ENCODE measurements at regions not wholly inside any gene's neighbourhood (a gene's known extent, or its start where the extent isn't known, plus 50 kb on each side); places are given as distances from the start of the nearest gene placed in this dataset.
"Not testable (repeated sequence)": the region's sequence is repeated elsewhere in the genome, so short reads cannot be mapped to it uniquely, and the experiment has no call there.

DNA sequence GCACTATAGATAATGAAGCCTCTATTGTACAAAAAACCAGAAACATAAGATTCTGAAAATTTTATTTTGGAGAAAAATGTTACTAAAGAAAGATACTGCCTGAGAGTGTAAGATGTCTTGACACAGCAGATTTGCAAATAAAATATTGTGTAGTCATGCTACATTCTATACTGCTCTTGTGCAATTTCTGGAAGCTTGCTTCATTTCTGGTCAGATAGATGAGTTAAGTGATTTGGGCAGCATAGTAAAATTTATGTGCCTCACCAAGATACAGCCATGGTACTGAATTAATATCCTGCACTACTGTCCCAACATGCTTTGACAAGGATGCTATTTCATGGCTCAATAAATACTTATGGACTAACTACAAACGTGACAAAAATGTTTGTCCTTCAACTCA is 55.1 kb upstream of the STARD13 start:
- Histone ChIP-seq H3K9me3 (replicated peaks) (0 out of 2 replicates have a peak, but pooled peaks cover 5% of the 10 kb centered on the region), H3K4me1 (no peaks in the 10 kb centered on the region; the same call in 1 of the 2 replicates), H3K4me3 (no peak overlapping the region), H3K27me3 (no peaks in the 10 kb centered on the region), H3K36me3 (peaks cover 30% of the 10 kb centered on the region), H3K27ac (no peak overlapping the region)
- no peak for DNase-seq

DNA sequence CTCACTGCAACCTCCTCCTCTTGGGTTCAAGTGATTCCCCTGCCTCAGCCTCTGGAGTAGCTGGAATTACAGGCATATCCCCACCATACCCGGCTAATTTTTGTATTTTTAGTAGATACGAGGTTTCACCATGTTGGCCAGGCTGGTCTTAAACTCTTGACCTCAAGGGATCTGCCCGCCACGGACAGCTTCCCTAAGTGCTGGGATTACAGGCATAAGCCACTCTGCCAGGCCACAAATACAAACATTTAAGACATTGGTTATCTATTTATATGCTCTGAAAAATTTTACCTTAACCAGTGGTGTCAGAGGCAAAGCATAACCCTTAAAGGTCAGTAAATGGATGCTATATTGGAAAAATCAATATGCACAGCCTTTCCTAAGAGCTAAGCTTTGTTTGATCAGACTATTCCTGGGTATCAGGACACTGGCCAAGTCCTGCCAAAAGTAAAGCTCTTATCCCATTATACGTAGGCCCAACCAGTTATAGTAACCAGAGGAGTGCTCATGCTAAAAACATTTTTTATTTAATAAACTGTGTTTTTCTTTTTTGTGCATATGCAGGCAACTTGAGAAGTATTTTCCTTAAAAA is 56.4 kb upstream of the STARD13 start:
- Histone ChIP-seq H3K27me3 (no peaks in the 10 kb centered on the region), H3K27ac (no peak overlapping the region), H3K36me3 (peaks cover 29% of the 10 kb centered on the region), H3K4me3 (no peak overlapping the region), H3K4me1 (no peaks in the 10 kb centered on the region; the same call in 1 of the 2 replicates), H3K9me3 (replicated peaks) (0 out of 2 replicates have a peak, but pooled peaks cover 5% of the 10 kb centered on the region)
- no peak for DNase-seq

DNA sequence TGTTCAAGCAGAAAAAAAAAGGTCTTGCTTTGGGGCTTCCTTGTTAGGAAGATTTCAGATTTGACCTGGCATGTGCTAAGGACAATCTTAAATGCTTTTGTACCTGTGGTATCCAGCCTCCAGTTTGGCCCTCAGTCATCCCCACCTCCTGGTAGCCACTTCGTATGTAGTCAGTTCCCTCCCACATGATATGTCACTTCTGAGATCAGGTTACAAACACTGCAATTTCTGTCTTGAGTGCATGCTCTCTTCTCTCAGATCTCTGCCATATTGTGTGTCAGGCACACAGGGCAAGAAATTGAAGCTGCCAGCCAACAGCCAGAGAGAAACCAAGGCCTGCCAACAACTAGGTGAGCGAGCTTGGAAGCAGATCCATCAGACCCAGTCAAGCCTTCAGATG is 60.3 kb upstream of the STARD13 start:
- Histone ChIP-seq H3K4me1 (peaks cover 7% of the 10 kb centered on the region), H3K9me3 (replicated peaks) (no peaks in the 10 kb centered on the region), H3K4me3 (no peak overlapping the region), H3K36me3 (peaks cover 30% of the 10 kb centered on the region), H3K27ac (no peak overlapping the region), H3K27me3 (no peaks in the 10 kb centered on the region)
- peak in 1 of 2 experiments; percentile 22 for DNase-seq

DNA sequence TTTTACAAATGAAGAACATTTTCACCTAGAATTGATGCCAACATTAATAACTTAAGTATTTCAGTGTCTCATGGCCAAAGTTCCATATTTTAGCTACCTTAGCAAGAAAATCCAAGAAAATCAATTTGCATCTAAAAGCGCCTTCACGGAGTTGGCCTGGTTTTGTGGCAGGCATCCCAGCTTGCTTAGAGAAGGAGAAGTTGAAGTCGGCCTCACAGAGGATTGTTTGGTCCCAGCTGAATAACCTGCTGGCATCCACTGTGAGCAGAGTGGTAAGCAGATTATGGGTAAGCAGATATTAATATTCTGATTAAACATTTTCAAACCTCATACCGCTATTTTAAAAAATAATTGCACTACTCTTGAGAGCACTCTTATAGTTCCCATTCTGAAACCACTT is 62.3 kb upstream of the STARD13 start:
- no peaks in the 10 kb centered on the region for H3K9me3 ChIP-seq (replicated peaks)
- DNase-seq: no peak
- H3K27ac ChIP-seq: no peak overlapping the region
- H3K4me3 ChIP-seq: no peak overlapping the region
- peaks cover 25% of the 10 kb centered on the region for H3K4me1 ChIP-seq
- peaks cover 23% of the 10 kb centered on the region for H3K36me3 ChIP-seq
- H3K27me3 ChIP-seq: no peaks in the 10 kb centered on the region

DNA sequence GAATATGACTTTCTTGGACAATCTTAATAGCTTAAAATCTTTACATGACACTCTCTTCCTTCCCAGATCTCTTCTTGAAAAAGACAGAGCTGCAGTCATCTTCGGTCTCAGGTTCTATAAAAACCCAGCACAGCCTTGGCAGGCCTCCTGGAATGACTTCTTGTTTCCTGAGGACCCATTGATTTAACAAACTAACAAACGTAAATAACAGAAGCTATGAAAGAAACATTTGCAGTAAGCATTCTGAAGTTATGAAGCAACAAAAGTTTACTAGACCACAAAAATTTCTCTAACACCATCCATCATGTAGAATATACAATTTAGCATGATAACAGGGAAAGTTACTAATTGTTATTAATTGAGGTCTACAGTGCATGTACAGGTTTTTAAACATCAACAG is 62.8 kb upstream of the STARD13 start:
- peaks cover 30% of the 10 kb centered on the region for H3K4me1 ChIP-seq
- peaks cover 21% of the 10 kb centered on the region for H3K36me3 ChIP-seq
- DNase-seq: no peak
- no peak overlapping the region for H3K4me3 ChIP-seq
- no peaks in the 10 kb centered on the region for H3K27me3 ChIP-seq
- no peak overlapping the region for H3K27ac ChIP-seq
- no peaks in the 10 kb centered on the region for H3K9me3 ChIP-seq (replicated peaks)

DNA sequence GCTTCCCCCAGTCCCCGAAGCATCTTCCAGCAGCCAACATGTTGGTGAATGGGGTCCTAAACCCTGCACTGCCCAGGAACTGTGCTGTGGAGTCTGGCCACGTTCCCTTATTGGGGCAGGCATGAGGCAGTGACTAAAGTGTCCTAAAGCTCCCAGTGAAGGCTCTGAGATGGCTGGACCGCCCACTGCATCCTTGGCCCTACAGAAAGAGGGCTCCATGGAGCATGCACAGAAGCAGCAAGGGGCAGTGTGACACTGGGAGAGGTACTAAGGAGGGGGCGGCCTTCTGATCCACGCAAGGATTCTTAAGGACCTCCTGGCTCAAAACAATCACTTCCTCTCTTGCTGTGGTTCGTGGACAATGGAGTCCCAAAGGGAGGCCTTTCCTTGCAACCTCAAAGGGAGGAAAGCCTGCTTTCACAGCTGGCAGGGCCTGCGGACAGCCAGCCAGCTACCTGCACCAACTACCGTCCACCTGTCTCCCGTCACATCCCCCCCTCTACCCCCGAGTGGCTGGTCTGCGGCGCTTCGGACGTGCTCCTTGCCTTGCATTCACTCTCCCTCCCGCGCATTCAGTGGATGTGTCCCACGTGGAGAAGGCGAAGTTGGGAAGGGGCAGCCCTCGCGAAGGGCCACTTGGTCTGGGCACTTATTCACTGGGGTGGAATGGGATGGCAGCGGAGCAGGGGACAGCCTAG is 63.9 kb upstream of the STARD13 start:
- no peaks in the 10 kb centered on the region for H3K27me3 ChIP-seq
- peaks cover 17% of the 10 kb centered on the region for H3K36me3 ChIP-seq
- DNase-seq: peak; percentile 54 to 73
- H3K9me3 ChIP-seq (replicated peaks): no peaks in the 10 kb centered on the region
- peak overlapping the region; percentile 86 for H3K27ac ChIP-seq
- H3K4me1 ChIP-seq: peaks cover 39% of the 10 kb centered on the region
- peak overlapping the region; percentile 98 for H3K4me3 ChIP-seq

DNA sequence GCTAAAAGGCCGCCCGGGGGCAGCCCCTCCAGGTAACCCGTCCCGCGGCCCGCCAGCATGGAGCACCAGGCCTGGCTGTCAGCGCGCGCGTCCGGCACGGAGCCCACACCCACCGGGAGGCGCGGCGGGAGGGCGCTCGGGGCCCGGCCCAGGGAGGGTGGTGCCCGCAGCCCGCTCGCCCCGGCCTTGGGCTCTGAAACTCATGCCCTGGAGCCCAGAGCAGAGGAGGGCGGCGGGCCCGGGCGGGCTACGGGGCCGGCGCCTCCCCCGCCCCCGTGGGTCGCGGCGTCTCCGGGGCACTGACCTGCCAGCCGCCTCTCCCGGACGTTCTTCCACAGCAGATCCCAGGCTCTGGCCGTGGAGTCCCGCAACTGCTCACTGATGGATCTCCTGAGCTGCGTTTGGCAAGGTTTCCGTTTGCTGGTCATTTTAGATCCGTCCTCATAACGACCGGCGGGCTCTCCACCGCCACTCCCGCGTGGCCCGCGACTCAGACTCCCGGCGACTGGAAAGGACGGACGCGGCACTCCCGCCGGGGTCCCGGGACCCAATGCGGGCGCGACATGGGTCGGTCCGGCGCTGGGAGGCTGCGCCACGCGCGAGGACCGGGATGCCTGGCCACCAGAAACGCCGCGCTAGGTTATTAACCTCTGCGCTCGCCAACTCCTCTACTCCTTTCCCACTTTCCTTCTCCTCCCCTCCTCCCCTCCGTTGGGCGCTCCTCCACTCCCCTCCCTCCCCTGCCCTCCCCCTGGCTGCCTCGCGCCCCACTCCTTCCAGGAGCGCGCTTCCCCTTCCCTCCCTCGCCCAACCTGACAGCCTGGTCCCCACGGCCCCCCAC is 64.7 kb upstream of the STARD13 start:
- H3K4me3 ChIP-seq: peak overlapping the region; percentile 98
- H3K27ac ChIP-seq: peak overlapping the region; percentile 86
- peak; percentile 76 to 81 for DNase-seq
- no peaks in the 10 kb centered on the region for H3K9me3 ChIP-seq (replicated peaks)
- peaks cover 17% of the 10 kb centered on the region for H3K36me3 ChIP-seq
- H3K27me3 ChIP-seq: no peaks in the 10 kb centered on the region
- peaks cover 39% of the 10 kb centered on the region for H3K4me1 ChIP-seq

DNA sequence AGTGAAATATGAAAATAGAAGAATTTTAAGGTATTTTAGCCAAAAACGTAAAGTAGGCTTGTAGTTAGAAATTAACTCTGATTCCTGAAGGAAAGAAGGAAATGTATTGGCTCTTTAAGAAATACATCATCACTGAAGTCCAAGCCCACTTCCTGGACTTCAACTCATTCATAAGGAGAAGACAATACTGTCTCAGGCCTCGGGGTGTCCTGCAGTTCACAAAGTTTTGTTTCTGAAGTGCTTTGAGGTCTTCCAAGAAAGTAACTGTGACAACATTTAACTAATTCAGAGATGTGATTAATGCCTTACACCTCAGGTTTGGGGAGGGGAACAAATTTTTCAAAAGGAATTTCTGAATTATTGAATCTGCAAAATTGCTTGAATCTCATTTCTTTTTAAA is 65.8 kb upstream of the STARD13 start:
- peak; percentile 45 to 77 for DNase-seq
- H3K4me3 ChIP-seq: peak overlapping the region; percentile 98

DNA sequence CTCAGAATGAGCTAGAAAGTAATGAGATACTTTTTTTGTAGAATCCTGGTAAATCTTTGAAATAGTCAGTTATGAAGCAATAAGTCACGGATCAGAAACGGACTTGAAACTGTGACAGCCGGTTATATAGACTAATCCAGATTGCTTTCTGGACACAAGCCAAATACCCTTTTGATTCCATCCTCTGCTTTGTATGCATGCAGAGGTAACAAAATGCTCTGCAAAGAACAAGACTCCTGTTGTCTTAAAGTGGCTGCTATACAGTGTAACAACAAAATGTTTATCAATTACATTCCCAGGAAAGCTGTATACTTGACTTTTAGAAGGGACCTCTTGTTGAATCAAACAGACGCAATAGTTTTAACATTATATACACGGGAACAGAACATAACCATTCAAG is 66.5 kb upstream of the STARD13 start:
- peak; percentile 56 to 93 for DNase-seq

More for the DNA sequence above, 65.8 kb upstream of the STARD13 start:
- H3K27me3 ChIP-seq: no peaks in the 10 kb centered on the region
- H3K36me3 ChIP-seq: peaks cover 13% of the 10 kb centered on the region
- peaks cover 39% of the 10 kb centered on the region for H3K4me1 ChIP-seq
- H3K9me3 ChIP-seq (replicated peaks): no peaks in the 10 kb centered on the region
- peak overlapping the region; percentile 86 for H3K27ac ChIP-seq

DNA sequence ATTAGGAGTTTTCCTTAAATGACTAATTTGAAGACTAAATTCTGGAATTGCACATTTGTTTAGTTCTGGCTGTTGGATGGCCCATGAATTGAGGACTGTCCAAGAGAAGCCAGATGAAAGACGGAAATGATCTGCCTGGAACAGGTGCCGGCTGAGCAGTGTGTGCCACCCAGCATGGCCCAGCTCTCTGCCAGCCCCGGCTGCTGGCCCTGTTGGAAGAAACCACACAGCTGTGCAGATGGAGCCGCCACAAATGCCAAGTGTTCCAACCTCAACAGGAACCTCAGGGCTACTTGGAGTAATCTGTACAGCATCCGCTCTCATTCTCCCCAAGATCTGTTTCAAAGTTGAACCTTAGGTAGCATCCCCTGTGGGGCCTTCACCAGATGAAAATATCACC is 67.0 kb upstream of the STARD13 start:
- Histone ChIP-seq H3K4me1 (peaks cover 39% of the 10 kb centered on the region), H3K27me3 (no peaks in the 10 kb centered on the region), H3K27ac (peak overlapping the region; percentile 86), H3K4me3 (no peak overlapping the region; the same call in 1 of the 2 replicates), H3K9me3 (replicated peaks) (no peaks in the 10 kb centered on the region), H3K36me3 (peaks cover 4% of the 10 kb centered on the region)
- DNase-seq: peak; percentile 89 to 95

More for the DNA sequence above, 66.5 kb upstream of the STARD13 start:
- no peaks in the 10 kb centered on the region for H3K9me3 ChIP-seq (replicated peaks)
- H3K36me3 ChIP-seq: peaks cover 9% of the 10 kb centered on the region
- peak overlapping the region; percentile 98 for H3K4me3 ChIP-seq
- peaks cover 39% of the 10 kb centered on the region for H3K4me1 ChIP-seq
- H3K27me3 ChIP-seq: no peaks in the 10 kb centered on the region
- peak overlapping the region; percentile 86 for H3K27ac ChIP-seq

DNA sequence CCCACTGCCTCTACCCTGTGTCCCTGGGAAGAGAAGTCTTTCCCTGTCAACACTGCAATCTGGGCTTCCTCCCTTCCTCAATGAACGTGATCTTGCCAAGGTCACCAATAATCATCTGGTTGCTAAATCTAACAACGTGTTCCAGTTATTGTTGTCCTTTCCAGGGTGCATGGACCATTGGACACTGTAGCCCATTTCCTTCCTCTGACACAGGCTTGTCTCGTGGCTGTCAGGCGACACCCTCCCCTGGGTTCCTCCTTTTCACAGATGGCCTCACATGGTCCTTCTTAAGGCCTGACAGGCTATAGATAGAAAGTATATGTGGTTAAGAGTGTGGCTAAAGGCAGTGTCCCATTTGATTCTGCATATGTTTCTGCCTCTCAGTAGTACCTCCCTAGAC is 67.7 kb upstream of the STARD13 start:
- DNase-seq: peak in 1 of 2 experiments; percentile 64
- peak overlapping the region; percentile 86 for H3K27ac ChIP-seq
- no peaks in the 10 kb centered on the region; the same call in 1 of the 2 replicates for H3K36me3 ChIP-seq
- H3K4me3 ChIP-seq: no peak overlapping the region
- H3K4me1 ChIP-seq: peaks cover 38% of the 10 kb centered on the region
- no peaks in the 10 kb centered on the region for H3K27me3 ChIP-seq
- no peaks in the 10 kb centered on the region for H3K9me3 ChIP-seq (replicated peaks)

DNA sequence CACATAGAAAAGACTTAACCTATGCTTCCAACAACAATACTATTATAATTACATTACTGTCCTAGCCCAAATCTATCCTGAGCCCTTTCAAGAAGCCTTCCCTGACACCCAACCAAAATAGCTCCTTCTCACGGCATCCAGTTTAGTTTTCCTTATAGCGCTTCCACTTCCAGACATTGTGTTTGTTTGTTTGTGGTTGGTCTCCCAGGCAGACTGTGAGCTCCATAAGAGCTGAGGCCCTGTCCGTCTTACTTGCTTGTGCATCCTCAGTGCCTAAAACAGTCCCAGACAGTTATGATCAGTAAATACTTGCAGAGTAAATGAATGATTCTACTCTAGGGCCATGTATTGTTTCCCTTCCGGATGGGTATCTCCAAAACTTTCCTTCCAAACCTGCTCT is 68.1 kb upstream of the STARD13 start:
- peak overlapping the region; percentile 86; the same call in 1 of the 2 replicates for H3K27ac ChIP-seq
- H3K9me3 ChIP-seq (replicated peaks): no peaks in the 10 kb centered on the region
- no peaks in the 10 kb centered on the region for H3K36me3 ChIP-seq
- H3K4me1 ChIP-seq: peaks cover 34% of the 10 kb centered on the region
- H3K27me3 ChIP-seq: no peaks in the 10 kb centered on the region
- no peak overlapping the region for H3K4me3 ChIP-seq
- DNase-seq: no peak

DNA sequence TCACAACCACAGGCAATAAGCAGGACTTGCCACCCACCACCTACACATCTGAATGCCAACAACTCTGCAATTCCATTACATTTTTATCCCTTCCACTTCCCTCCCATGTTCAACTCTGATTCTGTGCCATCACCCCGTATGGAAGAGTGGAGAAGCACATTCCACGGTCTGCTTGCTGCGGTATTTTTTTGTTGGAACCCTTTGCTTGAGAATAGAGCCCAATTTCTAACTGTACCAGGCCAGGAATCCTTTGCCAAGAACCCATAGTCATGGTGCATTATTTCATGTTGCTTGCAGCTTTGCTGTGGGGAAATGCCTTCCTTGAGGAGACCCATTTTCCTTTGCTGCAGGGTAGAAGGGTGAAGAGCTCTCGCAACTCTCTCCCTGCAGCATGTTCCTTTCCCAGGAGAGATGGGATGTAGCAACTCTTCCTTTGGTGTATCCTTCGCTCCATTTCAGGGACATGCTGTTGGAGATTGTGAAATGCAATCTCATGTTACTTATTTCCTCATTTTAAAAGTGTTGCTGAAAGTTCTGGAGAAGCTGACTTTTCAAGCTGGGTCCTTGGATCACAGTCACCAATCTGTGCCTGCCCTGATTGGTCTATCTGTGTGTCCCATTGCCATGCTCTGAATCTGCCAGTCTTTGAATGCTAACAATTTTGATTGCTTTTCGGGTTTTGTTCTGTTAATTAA is 69.8 kb upstream of the STARD13 start:
- H3K36me3 ChIP-seq: no peaks in the 10 kb centered on the region
- no peak for DNase-seq
- no peaks in the 10 kb centered on the region for H3K9me3 ChIP-seq (replicated peaks)

DNA sequence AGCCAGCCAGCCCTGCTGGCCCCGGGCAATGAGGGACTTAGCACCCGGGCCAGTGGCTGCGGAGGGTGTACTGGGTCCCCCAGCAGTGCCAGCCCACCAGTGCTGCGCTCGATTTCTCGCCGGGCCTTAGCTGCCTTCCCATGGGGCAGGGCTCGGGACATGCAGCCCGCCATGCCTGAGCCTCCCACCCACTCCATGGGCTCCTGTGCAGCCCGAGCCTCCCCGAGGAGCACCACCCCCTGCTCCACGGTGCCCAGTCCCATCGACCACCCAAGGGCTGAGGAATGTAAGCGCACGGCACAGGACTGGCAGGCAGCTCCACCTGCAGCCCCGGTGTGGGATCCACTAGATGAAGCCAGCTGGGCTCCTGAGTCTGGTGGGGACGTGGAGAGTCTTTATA is 72.5 kb upstream of the STARD13 start:
- H3K9me3 ChIP-seq (replicated peaks); H3K4me3 ChIP-seq; H3K36me3 ChIP-seq; H3K27ac ChIP-seq; H3K27me3 ChIP-seq; DNase-seq: not testable (repeated sequence)
- H3K4me1 ChIP-seq: peaks cover 12% of the 10 kb centered on the region

More for the DNA sequence above, 69.8 kb upstream of the STARD13 start:
- peaks cover 32% of the 10 kb centered on the region for H3K4me1 ChIP-seq
- no peaks in the 10 kb centered on the region for H3K27me3 ChIP-seq
- H3K4me3 ChIP-seq: no peak overlapping the region
- H3K27ac ChIP-seq: no peak overlapping the region
